ENCODE measurements at regions not wholly inside any gene's neighbourhood (a gene's known extent, or its start where the extent isn't known, plus 50 kb on each side); places are given as distances from the start of the nearest gene placed in this dataset.
A peak's percentile ranks its signal among the peaks of the same experiment; 100 is the strongest.

DNA sequence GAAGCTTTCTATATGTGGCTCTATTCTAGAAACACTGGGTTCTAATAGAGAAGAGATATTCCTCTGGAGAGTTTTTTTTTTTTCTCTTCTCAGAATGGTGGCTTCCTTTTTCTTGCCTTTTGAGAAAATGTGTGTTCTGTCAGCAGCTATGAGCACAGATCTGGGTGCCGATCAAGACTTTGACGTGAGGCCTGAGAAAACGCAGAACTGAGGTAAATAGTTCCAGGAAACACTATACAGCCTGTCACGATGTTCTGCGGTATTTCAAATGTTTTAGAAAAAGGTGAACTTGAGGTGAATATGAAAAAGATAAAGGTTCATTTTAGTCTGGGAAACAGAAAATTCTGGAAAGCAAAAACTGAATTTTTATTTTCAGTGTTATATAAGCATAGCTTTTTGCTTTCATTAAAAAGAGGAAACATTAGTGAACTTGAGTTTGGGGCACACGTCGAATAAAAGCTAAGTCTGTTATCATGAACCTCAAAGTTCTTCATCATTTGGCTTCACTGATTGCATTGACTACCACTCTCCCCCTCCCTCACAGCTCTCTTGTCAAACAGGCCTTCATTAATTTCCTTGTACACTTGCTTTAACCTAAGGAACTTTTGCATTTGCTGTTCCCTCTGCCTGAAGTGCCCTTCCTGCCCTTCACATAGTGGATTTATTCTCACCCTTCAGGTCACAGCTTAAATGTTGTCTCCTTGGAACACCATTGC is 265.1 kb downstream of the NFKBIZ start:
- TF ChIP-seq, protein P1, sequence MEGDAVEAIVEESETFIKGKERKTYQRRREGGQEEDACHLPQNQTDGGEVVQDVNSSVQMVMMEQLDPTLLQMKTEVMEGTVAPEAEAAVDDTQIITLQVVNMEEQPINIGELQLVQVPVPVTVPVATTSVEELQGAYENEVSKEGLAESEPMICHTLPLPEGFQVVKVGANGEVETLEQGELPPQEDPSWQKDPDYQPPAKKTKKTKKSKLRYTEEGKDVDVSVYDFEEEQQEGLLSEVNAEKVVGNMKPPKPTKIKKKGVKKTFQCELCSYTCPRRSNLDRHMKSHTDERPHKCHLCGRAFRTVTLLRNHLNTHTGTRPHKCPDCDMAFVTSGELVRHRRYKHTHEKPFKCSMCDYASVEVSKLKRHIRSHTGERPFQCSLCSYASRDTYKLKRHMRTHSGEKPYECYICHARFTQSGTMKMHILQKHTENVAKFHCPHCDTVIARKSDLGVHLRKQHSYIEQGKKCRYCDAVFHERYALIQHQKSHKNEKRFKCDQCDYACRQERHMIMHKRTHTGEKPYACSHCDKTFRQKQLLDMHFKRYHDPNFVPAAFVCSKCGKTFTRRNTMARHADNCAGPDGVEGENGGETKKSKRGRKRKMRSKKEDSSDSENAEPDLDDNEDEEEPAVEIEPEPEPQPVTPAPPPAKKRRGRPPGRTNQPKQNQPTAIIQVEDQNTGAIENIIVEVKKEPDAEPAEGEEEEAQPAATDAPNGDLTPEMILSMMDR (conservative IDR thresholded peaks at IDR 0.05; ENCODE audit: low read depth, low read length), result no peak
- no peak for DNase-seq (ENCODE audit: low read depth)
- no peak overlapping the region for H3K4me3 ChIP-seq (ENCODE audit: low read depth, low read length)

GRCh38 chr3:102122527-102122926 is 273.2 kb downstream of the NFKBIZ start:
- DNase-seq (ENCODE audit: low read depth), result no peak
- no peak overlapping the region for H3K4me3 ChIP-seq (ENCODE audit: low read depth, low read length)
- TF ChIP-seq, protein P1 (conservative IDR thresholded peaks at IDR 0.05; ENCODE audit: low read depth, low read length), result no peak

DNA sequence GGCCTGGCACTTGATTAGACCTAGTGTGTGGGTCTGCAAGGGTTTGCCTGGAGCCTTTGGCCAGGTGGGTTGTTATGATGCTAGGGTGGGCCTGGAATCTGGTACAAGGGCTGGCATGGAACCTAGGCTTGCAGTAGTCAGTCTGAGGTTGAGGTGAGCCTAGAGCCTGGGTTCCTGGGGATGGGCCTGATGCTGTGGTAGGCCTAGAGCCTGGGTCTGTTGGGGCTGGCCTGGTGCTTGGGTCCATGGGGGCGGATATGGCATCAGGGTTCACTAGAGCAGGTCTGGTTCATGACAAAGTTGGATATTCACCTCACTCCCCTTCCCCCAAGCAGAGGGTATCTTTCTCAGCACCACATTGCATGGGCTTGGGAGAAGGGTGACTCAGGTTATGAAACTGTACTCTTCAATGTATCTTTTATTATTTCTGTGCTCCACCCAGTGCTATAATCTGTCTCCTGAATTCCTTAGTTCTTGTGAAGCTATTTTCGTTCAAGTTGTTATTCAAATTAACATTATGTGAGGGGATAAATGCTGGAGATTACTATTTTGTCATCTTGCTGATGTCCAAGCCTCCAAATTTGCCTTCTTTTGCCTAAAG is 274.4 kb downstream of the NFKBIZ start:
- no peak overlapping the region for H3K4me3 ChIP-seq (ENCODE audit: low read depth, low read length)
- TF ChIP-seq, protein P1 (conservative IDR thresholded peaks at IDR 0.05; ENCODE audit: low read depth, low read length), result no peak
- no peak for DNase-seq (ENCODE audit: low read depth)

- no peak overlapping the region for H3K4me3 ChIP-seq (ENCODE audit: low read depth, low read length)
- DNase-seq (ENCODE audit: low read depth), result peak; percentile 51
- TF ChIP-seq, protein P1 (conservative IDR thresholded peaks at IDR 0.05; ENCODE audit: low read depth, low read length), result no peak
Observed at GRCh38 chr3:102124282-102124681, 275.0 kb downstream of the NFKBIZ start.

- no peak overlapping the region for H3K4me3 ChIP-seq (ENCODE audit: low read depth, low read length)
- TF ChIP-seq, protein P1 (conservative IDR thresholded peaks at IDR 0.05; ENCODE audit: low read depth, low read length), result no peak
- DNase-seq (ENCODE audit: low read depth), result no peak
Observed at GRCh38 chr3:102124704-102125103, 275.4 kb downstream of the NFKBIZ start.

DNA sequence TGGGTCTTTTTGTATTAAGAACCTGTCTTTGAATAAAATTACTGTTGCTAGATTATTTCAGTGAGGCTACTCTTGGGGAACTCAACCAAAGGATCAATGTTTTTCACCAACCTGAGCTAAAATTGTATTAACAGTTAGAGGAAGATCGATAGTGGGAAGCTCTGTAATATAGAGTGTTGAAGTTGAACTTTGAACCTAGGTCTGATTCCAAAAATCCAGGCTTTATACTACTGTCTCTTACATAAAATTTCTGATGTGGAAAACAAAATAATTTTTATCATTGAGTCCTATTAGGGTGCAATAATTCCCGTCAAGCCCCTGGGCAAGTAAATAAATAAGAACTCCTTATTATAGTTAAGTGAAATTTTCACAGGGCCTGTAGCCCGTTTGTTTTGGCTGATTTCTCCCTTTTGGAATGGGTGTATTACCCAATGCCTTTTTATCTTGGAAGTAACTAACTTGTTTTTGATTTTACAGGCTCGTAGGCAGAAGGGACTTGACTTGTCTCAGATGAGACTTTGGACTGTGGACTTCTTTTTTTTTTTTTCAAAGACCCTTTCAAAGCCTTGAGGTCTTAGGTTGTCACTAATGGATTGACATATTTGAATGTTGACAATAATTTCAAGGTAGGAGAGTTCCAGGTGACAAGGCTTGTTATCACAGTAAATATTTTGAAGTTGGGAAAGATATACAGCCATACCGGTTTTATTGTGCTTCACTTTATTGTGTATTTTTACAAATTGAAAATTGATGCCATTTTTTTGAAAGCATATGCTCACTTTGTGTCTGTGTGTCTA is 276.1 kb downstream of the NFKBIZ start:
- TF ChIP-seq, protein P1 (conservative IDR thresholded peaks at IDR 0.05; ENCODE audit: low read depth, low read length), result no peak
- no peak for DNase-seq (ENCODE audit: low read depth)

More for the DNA sequence above, 276.1 kb downstream of the NFKBIZ start:
- no peak overlapping the region for H3K4me3 ChIP-seq (ENCODE audit: low read depth, low read length)
